GM12873 (cell line): ENCODE measurements at regions not wholly inside any gene's neighbourhood (a gene's known extent, or its start where the extent isn't known, plus 50 kb on each side); places are given as distances from the start of the nearest gene placed in this dataset.

Experiments
- CTCF ChIP-seq: IDR thresholded peaks from 2 replicates; pipeline ENCODE4 v1.5.1; 2012; ENCODE audit warnings: low read depth, mild to moderate bottlenecking, moderate library complexity, low read length, control low read depth; ENCODE audit not compliant: insufficient read depth; ENCODE audit errors: missing control alignments

GRCh38 chr7:9017286-9017685 is 583.9 kb downstream of the NXPH1 start:
- TF ChIP-seq CTCF: no peak

DNA sequence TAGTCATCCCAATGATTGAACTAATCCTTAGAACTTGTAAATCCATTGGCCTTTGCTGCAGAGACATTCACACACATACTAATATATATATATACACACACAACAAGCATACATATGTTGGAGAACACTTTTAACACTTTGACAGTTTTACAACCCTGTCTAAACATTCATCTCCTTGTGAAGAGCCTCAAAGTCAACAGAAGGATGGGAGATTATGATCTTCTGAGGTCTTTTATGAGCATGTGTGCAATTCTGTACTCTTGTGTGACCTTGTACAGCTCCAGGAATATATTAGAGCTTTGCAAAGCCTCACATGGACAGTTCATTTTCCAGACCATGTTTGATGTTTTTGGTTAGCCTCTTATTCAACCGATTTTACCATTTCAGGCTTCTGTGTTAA is 589.0 kb downstream of the NXPH1 start:
- TF ChIP-seq CTCF: no peak

DNA sequence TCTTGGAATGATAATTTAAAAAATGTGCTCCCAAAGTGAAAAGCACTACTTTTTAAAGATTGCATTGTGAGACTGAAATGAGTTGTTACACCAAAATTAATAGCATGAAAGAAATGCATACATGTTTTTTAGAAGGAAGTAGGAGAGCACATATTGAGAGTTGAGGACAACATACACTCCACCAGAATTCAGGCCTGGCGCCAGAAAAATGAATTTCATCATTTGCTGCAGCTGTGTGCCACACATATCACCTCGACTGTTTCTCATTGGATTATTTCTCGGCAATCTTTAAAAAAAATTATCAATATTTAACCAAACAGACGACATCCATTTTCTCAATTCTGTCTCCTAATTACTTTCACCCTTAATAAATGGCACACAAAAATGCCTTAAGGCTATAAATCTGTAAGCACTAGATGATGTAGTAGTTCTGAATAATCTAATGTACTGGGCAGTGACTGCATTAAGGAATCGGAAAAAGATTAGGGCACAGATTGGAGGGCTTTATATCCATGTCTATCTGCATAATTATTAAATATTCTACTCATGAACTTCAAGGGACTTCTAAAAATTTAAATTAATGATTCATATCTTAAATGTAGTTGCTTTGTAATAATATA is 590.4 kb downstream of the NXPH1 start:
- no peak for TF ChIP-seq CTCF

- no peak for TF ChIP-seq CTCF
These were observed 592.7 kb downstream of the NXPH1 start for GRCh38 chr7:9026121-9026520.

DNA sequence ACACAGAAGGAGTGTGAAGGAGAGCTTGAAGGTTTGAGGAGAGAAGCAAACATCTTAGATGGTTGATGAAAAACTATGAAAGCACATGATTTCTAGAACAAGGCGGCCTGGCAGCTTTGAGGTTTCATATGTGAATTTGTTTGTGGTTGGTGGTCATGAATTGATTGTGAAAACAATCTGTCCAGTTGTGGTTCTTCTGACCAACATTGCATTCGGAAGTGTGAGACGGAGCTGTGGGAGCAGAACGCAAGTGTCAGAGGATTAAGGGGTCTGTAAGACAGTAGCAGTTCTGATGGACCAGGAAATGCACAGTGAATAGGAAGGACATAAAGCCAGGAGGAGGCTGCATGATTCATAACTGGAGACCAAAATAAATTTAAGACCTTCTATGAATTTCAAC is 594.6 kb downstream of the NXPH1 start:
- TF ChIP-seq CTCF: no peak

DNA sequence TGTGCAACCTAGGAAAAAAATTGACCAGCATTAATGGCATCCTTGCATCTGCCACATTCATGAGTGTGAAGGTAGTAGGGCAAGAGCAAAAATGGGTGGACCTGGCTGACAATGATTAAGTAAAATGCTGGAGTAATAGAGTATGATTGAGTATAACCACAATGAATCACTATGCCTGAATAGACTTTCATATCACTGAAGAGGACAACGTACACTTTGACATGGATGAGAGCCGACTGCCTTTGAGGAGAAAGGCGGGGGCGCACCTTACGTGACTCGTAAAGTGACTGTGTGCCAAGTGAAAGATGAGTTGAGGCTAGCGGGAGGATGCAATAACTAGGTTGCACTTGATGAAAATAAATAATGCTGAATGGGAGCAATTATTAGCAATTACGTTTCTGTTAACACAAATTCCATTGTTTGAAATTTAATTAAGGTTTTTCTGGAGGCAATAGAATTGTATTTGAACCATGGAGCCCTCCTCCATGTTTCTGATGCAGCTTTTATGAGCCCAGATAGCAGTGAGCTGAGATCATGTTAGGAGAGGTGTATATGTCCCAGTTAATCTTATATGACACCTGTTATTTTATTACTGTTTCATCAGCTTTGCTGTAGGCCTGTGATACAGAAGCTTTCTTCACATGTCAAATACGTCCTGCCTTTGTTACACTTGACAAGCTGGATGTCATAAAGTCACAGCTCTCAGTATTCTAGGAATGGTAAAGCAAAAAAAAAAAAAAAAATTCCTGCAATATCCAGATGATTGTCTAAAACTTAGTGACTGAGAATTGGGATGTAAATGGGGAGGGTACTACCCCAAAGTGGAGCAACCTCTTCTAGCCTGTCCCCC is 596.5 kb downstream of the NXPH1 start:
- no peak for TF ChIP-seq CTCF

DNA sequence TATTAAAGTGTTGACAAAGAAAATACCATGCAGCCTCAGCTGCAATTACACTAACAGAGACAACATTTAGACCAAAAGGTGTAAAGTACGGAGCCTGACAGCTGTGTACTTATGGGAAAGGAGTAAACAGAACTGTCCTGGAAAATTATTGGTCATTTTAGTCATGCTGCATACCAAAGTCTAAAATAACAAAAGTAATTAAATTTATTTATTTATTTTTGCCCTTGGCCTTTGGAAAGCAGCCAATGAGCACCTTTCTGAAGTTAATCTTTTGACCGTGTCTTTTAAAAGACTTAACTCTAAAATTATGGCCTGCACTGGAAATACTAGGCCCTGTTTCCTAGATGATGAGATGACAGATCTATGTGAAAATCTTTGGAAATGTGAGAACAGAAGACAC is 597.6 kb downstream of the NXPH1 start:
- no peak for TF ChIP-seq CTCF
